NCI-H1092 treated with DMSO at 0.1 percent for 48 hours (cell line): ENCODE measurements at regions not wholly inside any gene's neighbourhood (a gene's known extent, or its start where the extent isn't known, plus 50 kb on each side); places are given as distances from the start of the nearest gene placed in this dataset.

Experiments
- DNase-seq: peaks from one replicate; lab custom pipeline; 2025; lab: John Stamatoyannopoulos, UW

DNA sequence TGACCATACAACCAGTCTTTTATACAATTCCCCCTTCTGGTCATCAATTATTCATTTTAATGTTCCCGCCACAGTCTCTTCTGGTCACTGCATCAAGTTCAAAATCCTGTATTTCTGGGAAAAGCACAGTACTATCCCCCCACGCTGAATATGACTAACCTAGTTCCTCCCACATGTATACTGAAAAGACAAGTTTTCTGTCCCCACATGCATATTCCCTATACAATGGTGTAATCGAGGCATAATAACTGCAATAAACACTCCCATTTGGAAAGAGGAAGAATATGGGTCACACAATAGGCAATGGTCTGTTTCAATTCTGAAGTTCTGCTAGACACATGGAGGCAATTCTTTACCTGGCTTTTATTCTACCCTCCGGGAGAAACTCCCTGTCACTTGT is 344.9 kb downstream of the EFNA5 start:
- DNase-seq: no peak

DNA sequence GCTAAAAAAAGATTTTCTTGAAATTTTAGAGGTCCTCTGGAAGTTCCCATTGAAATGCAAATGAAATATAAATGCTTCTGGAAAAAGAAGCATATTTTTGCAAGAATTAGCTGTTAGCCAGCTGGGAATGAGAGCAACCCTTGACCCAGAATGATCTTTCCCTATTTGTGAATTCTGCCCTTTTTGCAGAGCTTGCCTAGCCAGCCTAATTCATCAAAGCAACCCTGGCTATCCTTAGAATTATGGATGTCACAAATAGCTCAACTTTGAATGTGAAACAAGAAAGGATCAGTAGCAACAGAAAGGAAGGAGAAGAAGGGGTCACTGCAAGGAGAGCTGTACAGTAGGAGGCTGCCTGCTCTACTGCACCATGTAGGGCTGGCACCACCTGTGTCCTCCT is 345.9 kb downstream of the EFNA5 start:
- DNase-seq: no peak

DNA sequence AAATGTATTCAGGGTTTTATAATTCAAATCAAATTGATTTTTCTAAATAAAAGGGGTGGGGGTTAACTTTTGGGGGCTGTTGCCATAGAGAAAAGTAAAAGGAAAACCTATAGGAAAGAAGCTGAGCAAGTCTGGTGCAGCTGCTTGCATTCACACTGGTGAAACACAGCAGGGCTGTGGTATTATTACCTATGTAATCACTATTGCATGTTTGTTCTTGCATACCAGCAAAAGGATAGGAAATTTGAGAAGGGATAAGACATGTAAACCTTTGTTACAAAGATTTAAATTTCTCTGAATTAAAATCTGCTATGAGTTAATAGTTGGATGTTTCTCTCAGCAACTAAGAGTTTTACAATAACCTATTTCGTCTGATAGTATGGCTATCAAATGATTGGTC is 346.7 kb downstream of the EFNA5 start:
- DNase-seq: no peak

DNA sequence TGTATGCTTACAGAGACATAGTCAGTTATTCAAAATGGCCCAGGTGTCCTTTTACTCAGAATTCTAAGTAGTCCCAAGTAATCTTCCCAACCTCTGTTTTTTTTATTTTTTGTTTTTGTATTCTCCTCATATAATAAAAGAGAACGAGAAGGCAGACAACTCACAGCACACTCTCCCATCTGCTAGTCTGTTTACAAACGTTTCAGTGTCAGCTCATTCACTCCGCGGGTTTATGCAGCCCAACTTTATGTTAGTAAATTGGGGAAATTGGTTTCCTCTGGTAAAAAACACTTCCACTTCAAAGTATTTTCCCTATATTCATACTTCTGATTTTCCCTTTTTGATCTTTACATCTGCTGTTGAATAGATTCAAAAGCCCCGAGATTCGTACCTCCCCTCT is 347.2 kb downstream of the EFNA5 start:
- DNase-seq: no peak

DNA sequence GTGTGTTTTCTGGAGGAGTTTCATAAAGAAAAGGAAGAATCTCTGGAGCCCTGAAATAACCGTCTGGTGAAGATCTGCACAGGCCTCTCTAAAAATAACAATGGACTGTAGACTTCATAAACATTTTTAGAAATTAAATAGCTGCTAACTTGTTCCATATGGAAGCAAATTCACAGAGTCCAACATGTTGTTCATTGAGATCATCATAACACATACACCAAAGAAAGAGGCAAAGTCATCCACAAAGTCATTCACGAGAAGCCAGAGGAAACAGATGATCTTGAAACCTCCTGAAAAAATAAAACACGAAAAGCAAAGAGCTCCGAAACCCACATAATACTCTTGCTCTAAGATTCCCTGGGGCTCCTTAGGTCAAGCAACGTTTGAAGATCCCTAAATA is 347.8 kb downstream of the EFNA5 start:
- DNase-seq: no peak

DNA sequence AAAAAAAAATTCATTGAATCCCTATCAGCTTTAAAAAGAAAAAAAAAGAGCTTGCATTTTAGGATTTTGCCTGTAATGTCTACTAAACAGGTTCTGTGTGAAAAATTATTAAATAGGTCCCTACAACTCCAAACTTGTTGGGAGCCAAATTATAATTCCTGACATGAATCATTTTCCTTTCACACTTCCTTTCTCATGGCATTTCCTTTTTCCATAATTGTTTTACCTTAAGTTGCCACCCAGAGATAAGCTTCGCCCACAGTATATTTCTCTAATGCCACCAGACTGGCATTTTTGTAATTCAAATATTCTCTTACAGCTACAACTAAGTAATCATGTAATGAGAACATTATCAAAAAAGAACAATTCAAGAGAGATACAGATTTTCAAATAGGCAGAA is 348.8 kb downstream of the EFNA5 start:
- DNase-seq: no peak

DNA sequence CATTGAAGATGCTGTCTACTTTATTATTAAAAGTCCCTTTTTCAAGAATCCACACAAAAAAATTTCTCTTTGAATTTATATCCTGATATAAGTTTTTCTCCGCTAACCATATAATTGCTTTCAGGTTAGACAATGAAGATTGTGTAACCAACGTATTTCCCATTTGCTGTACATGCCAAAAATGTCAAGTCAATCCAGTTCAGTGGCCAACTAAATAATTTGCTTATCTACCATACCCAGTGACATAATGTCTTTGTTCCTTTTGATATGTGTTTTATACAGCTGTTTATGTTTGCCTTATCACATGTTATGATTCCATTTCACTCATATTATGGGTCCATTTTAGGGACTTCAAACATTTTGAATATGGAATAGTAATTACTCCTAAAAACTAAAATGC is 349.9 kb downstream of the EFNA5 start:
- DNase-seq: no peak

DNA sequence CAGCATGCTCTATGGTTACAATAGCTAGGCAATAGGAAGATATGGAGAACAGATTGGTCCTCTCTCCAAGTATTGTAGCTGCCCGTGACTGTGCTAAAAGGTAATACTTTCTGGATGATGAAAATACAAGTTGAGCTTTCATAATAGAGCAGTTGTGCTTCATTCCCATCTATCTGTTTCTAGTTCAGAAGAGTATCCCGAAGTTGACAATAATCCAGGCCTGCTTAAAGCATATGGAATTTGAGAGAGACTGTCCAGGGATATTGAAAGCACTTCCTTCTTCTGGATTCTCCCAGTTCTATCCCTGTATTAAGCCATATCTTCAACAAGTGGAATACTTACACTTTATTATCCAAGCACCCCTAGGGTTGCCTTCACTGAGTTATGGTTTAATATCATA is 350.4 kb downstream of the EFNA5 start:
- DNase-seq: no peak

DNA sequence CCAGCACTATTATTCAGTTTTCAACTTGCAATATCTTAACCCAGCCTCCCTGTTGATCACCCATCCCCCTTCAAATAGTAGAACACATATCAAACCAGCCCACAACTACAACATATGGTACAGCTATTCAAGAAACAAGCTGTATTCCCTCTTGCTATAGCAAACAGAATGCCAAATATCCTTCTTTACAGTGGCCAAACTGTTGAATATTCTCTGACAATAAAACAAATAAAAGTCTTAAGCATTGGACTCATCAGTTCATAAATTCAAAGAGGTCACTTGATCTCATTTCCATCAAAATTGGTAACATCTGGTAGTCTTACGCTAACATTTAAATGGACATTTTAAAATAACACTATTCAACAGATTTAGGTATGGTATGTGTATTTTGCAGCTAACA is 350.8 kb downstream of the EFNA5 start:
- DNase-seq: no peak

DNA sequence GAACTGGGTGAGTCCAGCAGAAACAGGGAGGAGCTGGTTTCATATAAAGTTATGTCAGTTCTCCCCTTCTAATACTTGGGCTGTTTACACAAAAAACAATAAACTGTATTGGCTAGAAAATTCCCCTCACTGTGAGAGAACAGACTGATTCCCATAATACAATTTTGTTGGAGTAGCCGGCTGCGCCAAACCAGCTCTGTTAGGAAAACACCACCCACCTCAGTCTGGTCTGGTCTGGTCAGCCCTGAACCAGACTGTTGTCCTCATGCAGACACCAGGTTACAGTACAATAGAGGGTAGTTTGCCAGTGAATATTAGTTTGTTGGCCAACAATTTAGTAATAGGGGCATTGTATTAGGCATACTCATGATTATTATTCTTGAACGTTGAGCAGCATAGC is 356.4 kb downstream of the EFNA5 start:
- no peak for DNase-seq

DNA sequence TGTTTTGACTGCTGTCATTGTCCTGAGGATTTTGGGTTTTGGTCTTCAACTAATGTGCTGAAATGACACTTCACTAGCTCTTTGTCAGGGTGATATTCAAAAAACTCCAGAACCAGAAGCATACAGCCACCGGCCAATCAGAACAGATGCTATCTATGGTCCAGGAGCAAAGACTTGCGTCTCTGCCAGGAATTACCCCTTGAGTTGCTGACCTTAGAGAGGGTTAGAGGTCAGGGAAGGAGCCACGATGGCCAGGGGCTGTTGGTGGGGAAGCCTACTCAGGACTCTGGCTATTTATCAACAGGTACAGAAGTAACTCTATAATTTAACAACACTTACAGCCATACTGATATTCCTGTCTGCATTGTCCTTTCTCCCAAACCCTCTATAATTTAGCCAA is 356.8 kb downstream of the EFNA5 start:
- no peak for DNase-seq

DNA sequence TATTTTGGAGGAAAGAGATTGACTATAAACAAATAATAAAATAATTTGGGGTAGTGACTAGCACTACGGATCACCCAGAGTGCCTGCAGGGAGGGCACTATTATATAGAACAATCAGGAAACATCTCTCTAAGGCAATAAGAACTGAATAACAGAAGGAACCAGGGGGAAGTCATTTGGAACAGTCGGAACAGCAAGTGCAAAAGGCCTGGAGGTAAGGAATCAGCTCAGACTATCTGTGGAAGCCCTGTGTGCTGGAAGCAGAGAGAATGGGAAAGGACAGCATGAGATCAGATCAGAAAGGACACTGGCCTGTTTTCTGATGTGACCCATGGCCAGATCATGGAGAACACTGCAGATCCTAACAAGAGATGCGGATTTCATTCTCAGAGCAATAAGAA is 357.6 kb downstream of the EFNA5 start:
- no peak for DNase-seq

DNA sequence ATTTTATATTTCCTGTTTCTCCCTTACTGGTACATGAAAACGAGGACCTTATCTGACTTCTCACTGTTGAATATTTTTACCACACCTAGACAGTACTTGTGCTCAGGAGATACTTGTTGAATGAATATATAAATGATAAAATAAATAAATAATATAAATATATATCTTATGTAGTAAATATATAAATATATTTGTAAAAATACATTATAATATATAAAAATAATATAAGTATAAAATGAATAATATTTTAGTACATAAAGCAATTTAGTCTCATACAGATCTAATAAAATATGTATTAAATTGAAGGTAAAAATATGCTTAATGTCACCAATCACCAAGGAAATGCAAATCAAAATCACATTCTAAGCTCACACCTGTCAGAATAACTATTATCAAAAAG is 360.6 kb downstream of the EFNA5 start:
- DNase-seq: no peak

DNA sequence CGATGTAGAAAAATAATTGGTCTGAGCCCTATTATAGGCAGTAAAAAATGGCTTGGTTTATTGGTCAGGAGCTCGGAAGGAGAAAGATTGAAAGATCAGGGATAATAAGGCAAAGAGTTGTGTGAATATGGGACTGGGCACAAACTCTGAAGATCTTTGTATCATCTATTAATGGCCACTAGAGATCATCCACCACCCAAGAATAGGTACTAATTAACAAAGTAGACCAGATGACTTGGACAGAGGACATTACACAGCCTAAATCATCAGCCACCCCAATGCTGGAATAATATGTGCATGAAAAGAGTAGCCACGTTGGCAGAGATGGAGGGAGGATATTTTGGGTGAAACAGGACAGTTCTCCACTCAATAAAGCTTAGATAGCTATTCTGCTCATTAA is 364.1 kb downstream of the EFNA5 start:
- no peak for DNase-seq

DNA sequence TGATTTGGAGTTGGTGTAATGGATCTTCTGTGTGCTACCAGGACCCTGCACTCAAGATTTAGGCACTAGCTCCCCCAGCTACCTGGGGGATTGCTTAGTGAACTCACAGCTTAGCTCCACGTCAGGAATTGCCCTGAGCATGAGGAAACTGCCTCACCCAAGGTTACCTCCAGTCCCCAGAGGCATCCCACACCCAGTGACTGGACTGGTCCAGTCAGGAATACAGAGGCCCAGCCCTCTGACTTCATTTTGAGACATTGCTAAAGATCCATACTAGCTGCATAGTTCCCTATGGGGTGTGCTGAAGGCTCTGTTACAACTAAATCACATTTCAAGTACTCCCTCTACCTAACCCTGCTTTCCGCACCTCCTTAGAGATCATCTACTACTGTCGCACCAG is 364.7 kb downstream of the EFNA5 start:
- no peak for DNase-seq

DNA sequence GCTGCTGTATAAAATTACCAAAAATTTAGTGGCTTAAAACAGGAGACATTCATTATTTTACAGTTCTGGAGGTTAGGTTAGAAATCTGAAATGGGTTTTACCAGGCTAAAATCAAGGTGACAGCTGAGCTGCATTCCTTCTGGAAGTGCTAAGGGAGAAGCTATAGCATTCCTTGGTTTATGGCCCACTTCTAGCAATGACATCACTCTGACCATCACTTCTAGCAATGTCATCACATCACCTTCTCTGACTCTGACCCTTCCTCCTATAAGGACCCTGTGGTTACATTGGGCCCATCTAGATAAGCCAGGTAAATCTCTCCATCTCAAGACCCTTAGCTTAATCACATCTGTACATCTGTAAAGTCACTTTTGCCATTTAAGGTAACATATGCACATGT is 366.1 kb downstream of the EFNA5 start:
- no peak for DNase-seq

DNA sequence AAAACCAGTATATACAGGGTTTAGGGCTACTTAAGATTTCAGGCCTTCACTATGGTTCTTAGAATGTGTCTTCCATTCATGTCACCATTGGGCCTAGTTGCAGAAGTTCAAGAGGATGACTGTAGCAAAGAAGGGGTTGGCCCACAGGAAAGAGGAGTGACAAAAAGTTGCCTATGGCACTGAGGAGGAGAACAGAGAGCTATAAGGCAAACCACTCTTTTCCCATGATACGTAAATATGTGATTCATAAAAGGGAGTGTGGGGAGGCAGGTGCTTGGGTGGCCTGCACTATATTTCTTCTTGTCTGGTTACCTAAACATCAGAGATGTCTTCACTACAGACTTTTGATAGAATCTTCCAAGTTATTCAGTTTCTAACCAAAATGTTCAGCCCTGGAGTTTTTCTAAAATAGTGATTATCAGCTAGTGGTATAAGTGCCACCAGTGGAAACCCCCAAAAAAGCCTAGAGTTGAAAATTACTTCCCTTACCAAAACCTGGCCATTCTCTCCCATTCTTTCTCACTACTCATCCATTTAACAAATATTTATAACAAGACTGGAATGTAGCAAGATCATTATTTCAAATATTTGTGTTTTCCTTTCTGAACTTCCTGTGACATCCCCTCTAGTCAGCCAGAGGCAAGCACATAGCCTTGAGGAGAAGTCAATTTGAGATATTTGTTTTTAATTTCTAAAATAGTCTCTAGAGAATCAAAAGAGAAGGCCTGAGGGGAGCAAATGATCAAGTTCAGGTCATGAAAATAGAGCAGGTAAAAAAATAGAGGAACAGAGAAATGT is 367.4 kb downstream of the EFNA5 start:
- DNase-seq: no peak

DNA sequence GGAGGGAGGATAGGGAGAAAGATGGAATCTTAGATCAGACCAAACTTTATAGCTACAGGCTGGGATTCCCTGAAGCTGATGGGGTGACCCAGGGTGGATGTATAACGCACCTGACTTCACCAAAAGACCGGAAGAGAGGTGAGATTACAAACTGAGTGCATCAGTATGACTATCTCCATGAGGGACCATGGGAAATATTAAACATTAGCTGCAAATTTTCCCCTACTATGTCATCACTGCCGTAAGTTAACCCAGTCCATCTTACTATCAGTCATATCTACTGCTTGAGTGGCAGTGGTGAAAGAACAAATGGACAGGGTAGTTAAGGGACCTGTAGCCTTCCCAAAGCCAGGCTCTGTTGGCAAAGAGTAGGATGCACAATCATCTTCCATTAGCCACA is 368.3 kb downstream of the EFNA5 start:
- DNase-seq: no peak

DNA sequence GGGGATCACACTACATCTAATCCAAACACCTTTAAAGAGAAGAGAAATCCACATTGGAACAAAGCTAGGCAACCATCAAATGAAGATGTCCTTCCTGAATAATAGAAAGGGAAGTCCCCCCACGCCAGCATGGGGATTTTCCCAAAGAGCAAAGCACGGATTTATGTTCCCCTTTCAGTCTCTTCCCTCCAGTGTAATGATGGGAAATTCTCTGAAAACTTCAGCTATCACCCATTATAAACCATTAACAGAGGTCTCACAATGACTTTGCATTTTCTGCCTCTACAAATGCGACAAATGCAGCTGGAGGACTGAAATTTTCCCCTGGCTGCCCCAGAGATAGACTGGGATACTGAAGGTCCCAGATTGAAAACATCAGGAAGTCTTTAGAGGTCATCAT is 368.7 kb downstream of the EFNA5 start:
- DNase-seq: no peak

DNA sequence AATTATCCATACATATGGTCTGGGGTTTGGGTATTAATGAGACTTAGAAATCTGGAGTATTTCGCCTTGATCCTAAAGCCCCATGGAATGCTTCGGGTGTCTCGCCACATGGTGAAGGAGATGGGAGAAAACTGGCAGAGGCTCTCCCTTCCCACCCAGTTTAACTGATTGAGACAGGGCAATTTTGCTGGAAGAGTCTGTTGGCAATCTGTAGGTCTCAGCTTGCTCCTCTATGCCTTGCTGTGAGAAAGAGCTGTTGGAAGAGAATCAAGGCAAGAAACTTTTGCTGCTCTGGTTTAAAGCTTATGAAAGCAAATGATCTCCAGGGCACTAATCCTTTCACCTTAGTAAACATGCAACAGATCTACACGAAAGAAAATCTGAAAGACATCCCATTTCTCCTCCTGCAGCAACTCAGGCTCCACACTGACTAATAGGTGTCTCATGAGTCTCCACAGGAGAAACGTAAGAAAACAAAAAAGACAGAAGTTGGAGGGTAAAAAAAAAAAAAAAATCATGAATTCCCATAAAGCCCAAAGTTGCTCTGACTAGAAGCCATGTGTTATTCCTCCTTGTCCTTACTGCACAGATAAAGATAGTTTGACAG is 369.9 kb downstream of the EFNA5 start:
- no peak for DNase-seq

DNA sequence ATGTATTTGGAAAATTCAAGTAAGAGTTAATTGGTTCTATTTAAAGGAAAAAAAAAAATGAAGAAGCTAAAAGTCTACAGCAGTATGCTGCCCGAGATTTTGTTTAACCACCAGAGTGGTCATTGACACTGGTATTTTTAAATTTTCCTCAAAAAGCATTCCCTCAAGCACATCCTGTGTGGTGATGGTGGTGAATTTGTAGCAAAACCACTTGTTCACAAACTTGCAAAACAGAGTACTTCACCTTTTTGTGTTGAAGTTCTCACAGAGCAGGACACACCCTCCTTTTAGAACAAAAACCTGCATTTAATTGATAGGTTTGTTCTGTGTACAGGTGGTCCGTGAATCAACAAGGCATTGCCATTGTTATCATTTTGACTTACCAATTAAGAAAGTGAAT is 374.2 kb downstream of the EFNA5 start:
- DNase-seq: no peak

DNA sequence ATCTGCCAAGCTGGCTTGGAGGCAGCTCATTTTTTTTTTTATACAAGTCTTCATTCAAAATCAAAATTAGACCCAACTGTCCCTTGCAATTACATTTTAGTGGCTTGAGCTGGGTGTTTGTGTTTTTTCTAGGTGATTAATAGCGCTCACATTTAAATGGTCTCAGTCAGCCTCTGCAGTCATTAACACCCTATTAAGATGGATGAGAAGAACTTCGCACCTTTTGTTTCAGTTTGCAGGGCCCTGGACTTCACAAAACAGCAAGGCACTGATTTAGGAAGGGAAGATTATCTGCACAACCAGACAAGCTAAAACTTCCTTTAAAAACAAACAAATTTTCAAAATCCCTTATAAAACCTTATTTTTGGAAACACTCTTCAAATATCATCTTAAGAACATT is 374.8 kb downstream of the EFNA5 start:
- DNase-seq: no peak

DNA sequence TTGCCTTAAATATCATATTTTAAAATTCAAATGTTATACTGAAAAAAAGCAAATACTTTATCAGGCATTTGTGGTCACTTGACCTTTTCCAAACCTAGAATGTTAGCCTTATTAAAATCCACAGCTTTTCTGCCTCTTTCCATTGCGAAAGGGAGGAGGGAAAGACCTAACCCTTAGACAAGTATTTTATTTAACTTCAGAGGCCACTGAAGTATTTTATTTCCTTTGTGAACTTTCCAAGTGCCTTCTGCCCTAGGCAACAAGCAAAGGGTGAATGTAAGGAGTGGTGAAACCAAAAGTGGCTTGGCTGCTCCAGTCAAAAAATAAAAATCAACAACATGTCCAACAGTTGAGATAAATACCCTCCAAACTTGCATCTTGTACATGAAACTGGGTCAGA is 376.1 kb downstream of the EFNA5 start:
- DNase-seq: no peak

DNA sequence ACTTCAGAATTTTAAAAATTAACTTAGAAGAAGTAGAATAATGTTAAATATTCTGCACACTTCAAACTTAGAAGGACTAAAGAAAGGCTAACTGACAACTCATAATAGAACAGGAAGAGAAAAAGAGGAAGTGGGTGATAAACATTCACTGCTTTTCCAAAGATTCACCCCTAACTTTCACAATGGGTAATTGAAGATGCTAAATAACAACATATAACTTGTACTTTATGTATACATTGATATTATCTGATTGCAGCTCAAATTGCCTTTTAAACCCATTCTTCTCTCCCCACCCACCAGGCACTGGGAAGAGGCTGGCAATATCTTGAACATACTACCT is 376.6 kb downstream of the EFNA5 start:
- no peak for DNase-seq
